ENCODE measurements at regions not wholly inside any gene's neighbourhood (a gene's known extent, or its start where the extent isn't known, plus 50 kb on each side); places are given as distances from the start of the nearest gene placed in this dataset.

DNA sequence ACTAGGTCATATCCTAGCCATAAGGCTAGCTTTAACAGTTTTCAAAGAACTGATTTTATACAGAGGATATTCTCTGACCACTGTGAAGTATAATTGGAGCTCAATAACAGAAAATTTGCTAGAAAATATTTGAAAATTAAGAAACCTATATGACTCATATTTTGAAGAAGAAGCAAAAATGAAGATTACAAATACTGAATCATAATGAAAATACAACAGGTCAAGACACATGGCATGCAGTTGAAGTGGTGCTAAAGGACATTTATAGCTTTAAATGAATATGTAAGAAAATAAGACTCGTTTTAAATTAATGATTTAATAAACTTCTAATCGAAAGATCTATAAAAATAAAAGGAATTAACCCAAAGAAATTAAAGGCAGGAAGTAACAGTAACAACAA is 1234.6 kb downstream of the SLC16A7 start:
- no peak overlapping the region for H3K27ac Mint-ChIP-seq (ENCODE audit: unreplicated experiment)
- H3K4me1 Mint-ChIP-seq = no peaks in the 10 kb centered on the region

DNA sequence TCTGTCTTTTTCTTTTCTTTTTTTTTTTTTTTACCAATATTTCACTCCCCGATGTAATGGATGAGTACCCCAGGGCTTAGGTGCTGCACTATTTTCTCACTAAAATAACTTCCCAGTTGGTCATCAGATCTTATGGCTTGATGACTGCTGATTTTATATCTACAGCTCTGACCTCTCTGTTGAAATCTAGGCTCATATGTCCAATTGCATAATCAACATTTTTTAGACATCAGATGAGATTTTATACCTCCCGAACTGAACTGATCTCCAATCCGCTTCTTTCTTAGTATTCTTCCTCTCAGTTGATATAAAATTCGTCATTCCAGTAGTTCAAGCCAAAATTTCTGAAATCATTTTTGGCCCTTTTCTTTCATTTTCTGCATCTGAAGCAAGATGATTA is 1236.5 kb downstream of the SLC16A7 start:
- no peaks in the 10 kb centered on the region for H3K27me3 Mint-ChIP-seq (ENCODE audit: low read depth)
- no peak overlapping the region for H3K4me3 Mint-ChIP-seq
- no peak overlapping the region for H3K27ac Mint-ChIP-seq (ENCODE audit: unreplicated experiment)
- H3K4me1 Mint-ChIP-seq = no peaks in the 10 kb centered on the region
- no peaks in the 10 kb centered on the region for H3K9me3 Mint-ChIP-seq
- no peak for DNase-seq (ENCODE audit: low read depth, low spot score)
- no peaks in the 10 kb centered on the region for H3K36me3 Mint-ChIP-seq (ENCODE audit: low read depth)
- TF ChIP-seq CTCF (conservative IDR thresholded peaks at IDR 0.05) = no peak

More for the DNA sequence above, 1234.6 kb downstream of the SLC16A7 start:
- H3K27me3 Mint-ChIP-seq (ENCODE audit: low read depth) = no peaks in the 10 kb centered on the region
- no peaks in the 10 kb centered on the region for H3K9me3 Mint-ChIP-seq
- no peaks in the 10 kb centered on the region for H3K36me3 Mint-ChIP-seq (ENCODE audit: low read depth)
- no peak for DNase-seq (ENCODE audit: low read depth, low spot score)
- no peak overlapping the region for H3K4me3 Mint-ChIP-seq
- no peak for TF ChIP-seq CTCF (conservative IDR thresholded peaks at IDR 0.05)

- Mint-ChIP-seq H3K4me3 (no peak overlapping the region), H3K4me1 (no peaks in the 10 kb centered on the region), H3K36me3 (ENCODE audit: low read depth) (no peaks in the 10 kb centered on the region), H3K9me3 (no peaks in the 10 kb centered on the region), H3K27ac (ENCODE audit: unreplicated experiment) (no peak overlapping the region), H3K27me3 (ENCODE audit: low read depth) (no peaks in the 10 kb centered on the region)
- no peak for DNase-seq (ENCODE audit: low read depth, low spot score)
- no peak for TF ChIP-seq CTCF (conservative IDR thresholded peaks at IDR 0.05)
Measured at GRCh38 chr12:60834372-60834771, 1238.5 kb downstream of the SLC16A7 start.

GRCh38 chr12:60834806-60835205 is 1239.0 kb downstream of the SLC16A7 start:
- Mint-ChIP-seq H3K4me1 (no peaks in the 10 kb centered on the region), H3K27me3 (ENCODE audit: low read depth) (no peaks in the 10 kb centered on the region), H3K9me3 (no peaks in the 10 kb centered on the region), H3K4me3 (no peak overlapping the region), H3K36me3 (ENCODE audit: low read depth) (no peaks in the 10 kb centered on the region), H3K27ac (ENCODE audit: unreplicated experiment) (no peak overlapping the region)
- no peak for TF ChIP-seq CTCF (conservative IDR thresholded peaks at IDR 0.05)
- no peak for DNase-seq (ENCODE audit: low read depth, low spot score)

- Mint-ChIP-seq H3K27ac (ENCODE audit: unreplicated experiment) (no peak overlapping the region), H3K27me3 (ENCODE audit: low read depth) (no peaks in the 10 kb centered on the region), H3K9me3 (no peaks in the 10 kb centered on the region), H3K36me3 (ENCODE audit: low read depth) (no peaks in the 10 kb centered on the region), H3K4me1 (no peaks in the 10 kb centered on the region), H3K4me3 (no peak overlapping the region)
- DNase-seq (ENCODE audit: low read depth, low spot score) = no peak
- no peak for TF ChIP-seq CTCF (conservative IDR thresholded peaks at IDR 0.05)
Measured at GRCh38 chr12:60836651-60837050, 1240.8 kb downstream of the SLC16A7 start.

GRCh38 chr12:60842181-60842580 is 1246.4 kb downstream of the SLC16A7 start:
- no peaks in the 10 kb centered on the region for H3K27me3 Mint-ChIP-seq (ENCODE audit: low read depth)

More at GRCh38 chr12:60842181-60842580, 1246.4 kb downstream of the SLC16A7 start:
- Mint-ChIP-seq H3K4me1 (no peaks in the 10 kb centered on the region), H3K36me3 (ENCODE audit: low read depth) (no peaks in the 10 kb centered on the region), H3K27ac (ENCODE audit: unreplicated experiment) (no peak overlapping the region), H3K4me3 (no peak overlapping the region), H3K9me3 (no peaks in the 10 kb centered on the region)
- no peak for TF ChIP-seq CTCF (conservative IDR thresholded peaks at IDR 0.05)
- no peak for DNase-seq (ENCODE audit: low read depth, low spot score)
